NCI-H2196 treated with DMSO at 0.1 percent for 48 hours (cell line): ENCODE measurements at regions not wholly inside any gene's neighbourhood (a gene's known extent, or its start where the extent isn't known, plus 50 kb on each side); places are given as distances from the start of the nearest gene placed in this dataset.
"Not testable (repeated sequence)": the region's sequence is repeated elsewhere in the genome, so short reads cannot be mapped to it uniquely, and the experiment has no call there.

Source experiments
- DNase-seq: peaks from one replicate; lab custom pipeline; 2025; ENCODE audit not compliant: unreplicated experiment; lab: John Stamatoyannopoulos, UW

GRCh38 chr2:176566496-176566895, 297.3 kb downstream of the MTX2 start:
- DNase-seq: no peak

- no peak for DNase-seq
These were observed 297.7 kb downstream of the MTX2 start for GRCh38 chr2:176566961-176567360.

- DNase-seq: no peak
These were observed 298.1 kb downstream of the MTX2 start for GRCh38 chr2:176567361-176567760.

- DNase-seq: no peak
These were observed 300.3 kb downstream of the MTX2 start for GRCh38 chr2:176569574-176569973.

GRCh38 chr2:176573612-176574483, 304.6 kb downstream of the MTX2 start:
- DNase-seq: no peak

- DNase-seq: no peak
These were observed 305.4 kb downstream of the MTX2 start for GRCh38 chr2:176574484-176575236.

GRCh38 chr2:176575237-176575744, 306.0 kb downstream of the MTX2 start:
- no peak for DNase-seq

GRCh38 chr2:176577054-176577453, 307.8 kb downstream of the MTX2 start:
- DNase-seq: no peak

- not testable (repeated sequence) for DNase-seq
These were observed 309.1 kb downstream of the MTX2 start for GRCh38 chr2:176578292-176578691.

GRCh38 chr2:176579608-176580007, 310.4 kb downstream of the MTX2 start:
- DNase-seq: no peak

GRCh38 chr2:176581557-176582165, 312.4 kb downstream of the MTX2 start:
- no peak for DNase-seq

- no peak for DNase-seq
These were observed 312.9 kb downstream of the MTX2 start for GRCh38 chr2:176582176-176582575.

GRCh38 chr2:176582990-176583481, 313.8 kb downstream of the MTX2 start:
- no peak for DNase-seq

GRCh38 chr2:176583607-176584006, 314.4 kb downstream of the MTX2 start:
- DNase-seq: no peak

- no peak for DNase-seq
These were observed 315.1 kb downstream of the MTX2 start for GRCh38 chr2:176584333-176584732.

GRCh38 chr2:176585291-176585690, 316.0 kb downstream of the MTX2 start:
- no peak for DNase-seq

GRCh38 chr2:176585791-176586190, 316.5 kb downstream of the MTX2 start:
- no peak for DNase-seq

GRCh38 chr2:176589287-176589686, 320.0 kb downstream of the MTX2 start:
- no peak for DNase-seq

GRCh38 chr2:176589825-176590440, 320.7 kb downstream of the MTX2 start:
- no peak for DNase-seq

- DNase-seq: no peak
These were observed 323.0 kb downstream of the MTX2 start for GRCh38 chr2:176592216-176592615.

GRCh38 chr2:176595986-176596385, 326.7 kb downstream of the MTX2 start:
- peak; percentile 7 for DNase-seq
